B cell (primary cell): ENCODE measurements at regions not wholly inside any gene's neighbourhood (a gene's known extent, or its start where the extent isn't known, plus 50 kb on each side); places are given as distances from the start of the nearest gene placed in this dataset.

Experiments
- EZH2 ChIP-seq: IDR thresholded peaks from 2 replicates; pipeline ENCODE4 v1.6.1; 2012; ENCODE audit warnings: borderline replicate concordance, low read depth, mild to moderate bottlenecking, moderate library complexity, low read length; ENCODE audit not compliant: insufficient read depth, poor library complexity, severe bottlenecking
- TF ChIP-seq, protein P1 (sequence below): fragments of 200-600 bp; IDR thresholded peaks from one replicate; pipeline ENCODE4 v1.8.0; 2022; ENCODE audit warnings: antibody characterized with exemption, mild to moderate bottlenecking

DNA sequence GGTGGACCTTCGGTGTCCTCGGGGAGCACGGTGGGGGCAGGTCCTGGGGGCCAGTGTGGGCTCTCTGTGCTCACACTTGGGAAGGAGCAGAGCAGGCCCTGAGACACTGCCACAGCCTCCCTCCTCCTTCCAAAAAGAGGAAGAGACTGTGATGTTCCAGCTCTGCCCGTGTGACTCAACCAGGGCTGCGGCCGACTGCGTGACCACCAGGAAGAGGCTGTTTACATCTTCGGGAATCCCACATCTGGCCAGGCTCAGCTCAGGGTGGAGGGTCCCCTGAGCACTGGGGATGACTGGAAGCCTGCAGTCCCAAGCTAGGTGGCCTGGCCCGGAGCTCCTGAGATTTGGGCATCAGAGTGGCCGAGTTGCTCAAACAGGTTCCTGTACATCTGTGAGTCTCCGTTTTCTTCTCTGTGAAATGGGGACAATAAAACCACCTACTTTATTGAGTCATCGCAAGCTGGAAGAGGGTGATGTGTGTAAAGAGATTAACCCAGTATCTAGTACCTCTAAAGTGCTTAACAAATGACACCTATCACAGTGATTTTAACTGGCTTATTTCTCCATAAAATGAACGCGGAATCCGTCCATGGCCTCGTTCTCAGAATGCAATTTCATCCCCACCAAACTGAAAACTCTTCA lies 242.1 kb downstream of the DLL1 start:
- TF ChIP-seq, protein P1, sequence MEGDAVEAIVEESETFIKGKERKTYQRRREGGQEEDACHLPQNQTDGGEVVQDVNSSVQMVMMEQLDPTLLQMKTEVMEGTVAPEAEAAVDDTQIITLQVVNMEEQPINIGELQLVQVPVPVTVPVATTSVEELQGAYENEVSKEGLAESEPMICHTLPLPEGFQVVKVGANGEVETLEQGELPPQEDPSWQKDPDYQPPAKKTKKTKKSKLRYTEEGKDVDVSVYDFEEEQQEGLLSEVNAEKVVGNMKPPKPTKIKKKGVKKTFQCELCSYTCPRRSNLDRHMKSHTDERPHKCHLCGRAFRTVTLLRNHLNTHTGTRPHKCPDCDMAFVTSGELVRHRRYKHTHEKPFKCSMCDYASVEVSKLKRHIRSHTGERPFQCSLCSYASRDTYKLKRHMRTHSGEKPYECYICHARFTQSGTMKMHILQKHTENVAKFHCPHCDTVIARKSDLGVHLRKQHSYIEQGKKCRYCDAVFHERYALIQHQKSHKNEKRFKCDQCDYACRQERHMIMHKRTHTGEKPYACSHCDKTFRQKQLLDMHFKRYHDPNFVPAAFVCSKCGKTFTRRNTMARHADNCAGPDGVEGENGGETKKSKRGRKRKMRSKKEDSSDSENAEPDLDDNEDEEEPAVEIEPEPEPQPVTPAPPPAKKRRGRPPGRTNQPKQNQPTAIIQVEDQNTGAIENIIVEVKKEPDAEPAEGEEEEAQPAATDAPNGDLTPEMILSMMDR: no peak
- no peak for TF ChIP-seq EZH2
